Breast epithelium (tissue), 3 donors: ENCODE measurements at regions not wholly inside any gene's neighbourhood (a gene's known extent, or its start where the extent isn't known, plus 50 kb on each side); places are given as distances from the start of the nearest gene placed in this dataset.
A peak's percentile ranks its signal among the peaks of the same experiment; 100 is the strongest.

Experiments
- POLR2A ChIP-seq: fragments of 450-650 bp; IDR thresholded peaks from one replicate; pipeline ENCODE4 v1.6.1; 2016; ENCODE audit warnings: antibody characterized with exemption, mild to moderate bottlenecking, moderate library complexity
- POLR2AphosphoS5 ChIP-seq, 3 donors: sonication (generic); formaldehyde crosslinking; IDR thresholded peaks; one replicate each; pipeline ENCODE4 v1.6.1; 2017; ENCODE audit warnings: antibody characterized with exemption in 3 of 3
- TF ChIP-seq, protein P1 (sequence below), 3 donors: fragments of 450-650 bp; IDR thresholded peaks; one replicate each; pipeline ENCODE4 v1.5.1; 2016 to 2017; ENCODE audit warnings: antibody characterized with exemption in 3 of 3, mild to moderate bottlenecking in 3 of 3, moderate library complexity in 3 of 3

DNA sequence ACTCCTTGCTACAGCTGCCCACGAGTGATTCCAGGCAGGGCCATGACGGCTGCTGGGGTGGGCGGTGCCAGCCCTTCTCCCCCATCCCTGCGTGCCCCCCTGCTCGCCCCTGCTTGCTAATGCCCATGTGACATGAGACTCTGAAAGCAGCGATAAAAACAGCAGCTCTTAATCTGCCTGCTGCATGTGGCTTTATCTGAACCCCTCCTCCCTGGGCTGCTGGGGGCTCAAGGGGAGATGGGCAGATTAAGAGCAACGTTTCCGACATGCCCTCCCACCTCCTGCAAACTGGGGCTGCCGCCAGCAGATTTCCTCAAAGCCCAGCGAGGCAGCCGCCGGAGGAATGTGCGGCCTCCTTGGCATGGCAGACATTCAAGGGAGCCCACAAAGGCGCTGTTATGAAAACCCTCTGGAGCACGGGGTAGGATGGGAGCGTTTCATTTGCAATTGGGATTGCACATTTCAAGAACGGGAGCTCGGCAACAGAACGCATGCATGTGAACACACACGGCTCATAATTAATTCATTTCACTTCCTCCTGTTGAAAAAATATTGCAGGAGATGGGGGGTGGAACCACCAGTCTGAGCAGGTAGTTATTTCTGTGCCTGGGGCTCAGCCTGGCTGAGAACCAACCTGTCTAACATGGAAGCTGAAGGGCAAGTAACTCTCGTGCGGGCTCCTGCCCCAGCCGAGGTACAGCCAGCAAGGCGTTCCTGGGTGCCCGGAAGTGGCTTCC, 504.2 kb upstream of the PROK2 start:
- TF ChIP-seq POLR2A (no peak), POLR2AphosphoS5 (IDR thresholded peaks at IDR 0.05) (peak in 2 of 3 donors; percentile 24 to 29)
- TF ChIP-seq, protein P1, sequence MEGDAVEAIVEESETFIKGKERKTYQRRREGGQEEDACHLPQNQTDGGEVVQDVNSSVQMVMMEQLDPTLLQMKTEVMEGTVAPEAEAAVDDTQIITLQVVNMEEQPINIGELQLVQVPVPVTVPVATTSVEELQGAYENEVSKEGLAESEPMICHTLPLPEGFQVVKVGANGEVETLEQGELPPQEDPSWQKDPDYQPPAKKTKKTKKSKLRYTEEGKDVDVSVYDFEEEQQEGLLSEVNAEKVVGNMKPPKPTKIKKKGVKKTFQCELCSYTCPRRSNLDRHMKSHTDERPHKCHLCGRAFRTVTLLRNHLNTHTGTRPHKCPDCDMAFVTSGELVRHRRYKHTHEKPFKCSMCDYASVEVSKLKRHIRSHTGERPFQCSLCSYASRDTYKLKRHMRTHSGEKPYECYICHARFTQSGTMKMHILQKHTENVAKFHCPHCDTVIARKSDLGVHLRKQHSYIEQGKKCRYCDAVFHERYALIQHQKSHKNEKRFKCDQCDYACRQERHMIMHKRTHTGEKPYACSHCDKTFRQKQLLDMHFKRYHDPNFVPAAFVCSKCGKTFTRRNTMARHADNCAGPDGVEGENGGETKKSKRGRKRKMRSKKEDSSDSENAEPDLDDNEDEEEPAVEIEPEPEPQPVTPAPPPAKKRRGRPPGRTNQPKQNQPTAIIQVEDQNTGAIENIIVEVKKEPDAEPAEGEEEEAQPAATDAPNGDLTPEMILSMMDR (IDR thresholded peaks at IDR 0.05) = no peak
